RPMI8226 (cell line): ENCODE measurements at regions not wholly inside any gene's neighbourhood (a gene's known extent, or its start where the extent isn't known, plus 50 kb on each side); places are given as distances from the start of the nearest gene placed in this dataset.

Experiments
- DNase-seq: peaks from one replicate; pipeline ENCODE4 v3.0.0-alpha.2; 2015

- DNase-seq = no peak
These were observed 322.9 kb downstream of the MATN1 start for GRCh38 chr1:30400507-30400906.

- no peak for DNase-seq
These were observed 324.4 kb downstream of the MATN1 start for GRCh38 chr1:30399026-30399425.

GRCh38 chr1:30397576-30397975 is 325.8 kb downstream of the MATN1 start:
- no peak for DNase-seq

- DNase-seq = no peak
These were observed 327.8 kb downstream of the MATN1 start for GRCh38 chr1:30395631-30396030.

- no peak for DNase-seq
These were observed 335.0 kb downstream of the MATN1 start for GRCh38 chr1:30388386-30388785.

GRCh38 chr1:30386156-30386926 is 337.0 kb downstream of the MATN1 start:
- no peak for DNase-seq

GRCh38 chr1:30385246-30385995 is 338.0 kb downstream of the MATN1 start:
- no peak for DNase-seq

GRCh38 chr1:30384286-30385245 is 338.8 kb downstream of the MATN1 start:
- DNase-seq = no peak

- DNase-seq = no peak
These were observed 340.1 kb downstream of the MATN1 start for GRCh38 chr1:30383221-30383711.

- DNase-seq = no peak
These were observed 340.9 kb downstream of the MATN1 start for GRCh38 chr1:30382496-30382895.

GRCh38 chr1:30381671-30382365 is 341.6 kb downstream of the MATN1 start:
- DNase-seq = no peak

- no peak for DNase-seq
These were observed 342.1 kb downstream of the MATN1 start for GRCh38 chr1:30381266-30381665.

- DNase-seq = no peak
These were observed 342.8 kb downstream of the MATN1 start for GRCh38 chr1:30380625-30380984.

- peak; percentile 84 for DNase-seq
These were observed 343.4 kb downstream of the MATN1 start for GRCh38 chr1:30379684-30380624.

GRCh38 chr1:30378991-30379581 is 344.3 kb downstream of the MATN1 start:
- no peak for DNase-seq

- DNase-seq = no peak
These were observed 345.3 kb downstream of the MATN1 start for GRCh38 chr1:30378003-30378596.

- no peak for DNase-seq
These were observed 346.0 kb downstream of the MATN1 start for GRCh38 chr1:30377230-30378002.

- no peak for DNase-seq
These were observed 347.2 kb downstream of the MATN1 start for GRCh38 chr1:30376054-30376697.

GRCh38 chr1:30375156-30375555 is 348.2 kb downstream of the MATN1 start:
- DNase-seq = no peak
